Stimulated activated CD8-positive, alpha-beta memory T cell treated with anti-CD3 and anti-CD28 coated beads, Interleukin-12 subunit alpha, Interleukin-12 subunit beta, amount 100 ng/mL, for 1 hour (primary cell): ENCODE measurements at regions not wholly inside any gene's neighbourhood (a gene's known extent, or its start where the extent isn't known, plus 50 kb on each side); places are given as distances from the start of the nearest gene placed in this dataset.
"Not testable (repeated sequence)": the region's sequence is repeated elsewhere in the genome, so short reads cannot be mapped to it uniquely, and the experiment has no call there.

Experiments
- DNase-seq: peaks from one replicate; pipeline ENCODE4 v3.0.0-alpha.2; 2020; ENCODE audit warnings: low read depth

DNA sequence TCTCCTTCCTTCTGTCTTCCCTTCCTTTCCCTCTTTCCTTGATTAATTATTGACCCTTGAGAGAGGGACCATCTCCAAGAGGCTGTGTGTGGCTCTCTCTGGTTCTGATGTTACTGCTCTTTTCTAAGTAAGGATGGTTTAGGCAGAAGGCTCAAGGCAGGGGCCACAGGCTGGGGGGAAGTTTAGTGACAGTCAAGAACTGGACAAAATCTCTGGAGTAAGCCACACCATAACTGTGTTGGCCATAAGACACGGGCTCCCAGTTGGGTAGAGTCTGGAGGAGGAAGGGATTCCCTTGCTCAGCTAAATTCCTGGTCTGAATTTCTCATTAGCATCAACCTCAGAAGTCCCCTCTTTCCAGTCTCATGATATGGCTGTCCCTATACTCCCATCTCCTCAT is 74.7 kb downstream of the BUD13 start:
- DNase-seq = no peak

DNA sequence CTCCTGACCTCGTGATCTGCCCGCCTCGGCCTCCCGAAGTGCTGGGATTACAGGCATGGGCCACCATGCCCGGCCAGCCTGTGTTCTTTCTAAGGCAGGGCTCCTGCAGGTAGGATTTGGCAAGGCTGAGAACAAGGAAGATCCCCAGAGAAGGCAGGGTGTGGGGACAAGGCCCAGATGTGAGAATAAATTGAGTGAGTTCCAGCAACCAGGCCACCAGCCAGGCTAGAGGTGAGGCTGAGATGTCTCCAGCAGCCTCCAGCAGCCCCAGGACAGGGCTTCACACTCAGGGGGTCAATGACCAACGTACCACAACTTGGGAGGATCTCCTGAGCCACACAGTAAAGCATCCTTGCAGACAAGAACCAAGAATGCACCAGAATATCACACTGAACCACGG is 75.1 kb downstream of the BUD13 start:
- no peak for DNase-seq

DNA sequence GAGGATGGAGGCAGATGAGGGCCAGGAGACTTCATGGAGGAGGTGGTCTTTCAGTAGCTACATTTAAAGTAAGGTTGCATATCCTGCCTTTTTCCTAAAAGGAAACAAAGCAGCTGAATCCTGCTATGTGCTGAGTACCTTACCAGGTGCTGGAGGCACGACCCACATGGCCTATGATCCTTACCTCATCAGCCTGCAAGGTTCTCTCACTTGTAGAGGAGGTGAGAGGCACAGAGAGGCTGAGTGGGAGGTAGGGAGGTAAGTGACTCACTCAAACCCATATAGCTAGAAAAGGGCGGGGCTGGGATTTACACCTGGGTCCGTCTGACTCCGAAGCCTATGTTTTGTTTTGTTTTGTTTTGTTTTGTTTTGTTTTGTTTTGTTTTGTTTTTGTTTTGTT is 75.8 kb downstream of the BUD13 start:
- no peak for DNase-seq

DNA sequence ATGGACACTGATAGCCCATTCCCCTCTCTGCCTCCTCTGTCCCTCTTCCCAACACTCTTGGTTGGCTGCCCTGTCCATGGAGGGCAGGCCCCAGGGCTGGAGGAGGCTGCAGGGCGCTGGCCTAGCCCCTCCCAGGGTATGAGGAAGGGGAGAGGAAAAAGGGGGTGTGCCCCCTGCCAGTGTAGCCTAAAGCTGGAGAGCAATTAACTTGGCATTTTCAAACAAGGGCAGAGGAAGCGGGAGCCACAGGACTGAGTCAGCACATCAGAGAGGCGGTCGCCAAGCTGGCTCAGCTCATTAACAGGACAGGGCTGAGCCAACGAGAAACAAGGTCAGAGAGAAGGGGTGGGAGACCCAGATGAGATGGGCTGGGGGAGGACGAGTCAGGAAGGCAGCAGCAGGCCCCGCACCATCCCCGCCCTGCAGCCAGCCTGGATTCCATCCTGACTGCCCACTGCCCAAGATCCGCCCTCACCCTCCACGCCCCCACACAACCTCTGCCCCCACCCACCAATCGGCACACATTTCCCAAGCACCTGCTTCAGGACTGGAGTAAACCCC is 76.3 kb downstream of the BUD13 start:
- no peak for DNase-seq

DNA sequence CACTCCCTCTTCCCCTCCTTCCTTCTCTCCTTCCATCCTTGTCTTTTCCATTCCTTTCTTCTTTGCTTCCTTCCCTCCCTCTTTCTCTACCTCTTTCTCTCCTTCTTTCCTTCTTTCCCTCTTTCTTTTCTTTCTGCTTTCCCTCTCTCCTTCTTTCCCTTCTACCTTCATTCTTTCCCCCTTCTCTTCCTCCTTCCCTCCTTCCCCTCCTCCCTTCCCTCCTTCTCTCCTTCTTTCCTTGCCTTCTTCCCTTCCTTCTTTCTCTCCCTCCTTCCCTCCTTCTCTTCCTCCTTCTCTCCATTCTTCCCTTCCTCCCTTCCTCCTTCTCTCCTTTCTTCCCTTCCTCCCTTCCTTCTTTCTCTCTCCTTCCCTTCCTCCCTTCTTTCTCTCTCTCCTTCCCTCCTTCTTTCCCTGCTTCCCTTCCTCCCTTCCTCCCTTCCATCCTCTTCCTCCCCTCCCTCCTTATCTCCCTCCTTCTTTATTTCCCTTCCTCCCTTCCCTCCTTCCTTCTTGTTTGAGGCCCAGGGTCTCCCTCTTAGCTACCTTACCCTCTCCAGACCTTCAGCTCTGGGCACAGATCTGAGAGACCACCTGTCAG is 77.0 kb downstream of the BUD13 start:
- DNase-seq = no peak

DNA sequence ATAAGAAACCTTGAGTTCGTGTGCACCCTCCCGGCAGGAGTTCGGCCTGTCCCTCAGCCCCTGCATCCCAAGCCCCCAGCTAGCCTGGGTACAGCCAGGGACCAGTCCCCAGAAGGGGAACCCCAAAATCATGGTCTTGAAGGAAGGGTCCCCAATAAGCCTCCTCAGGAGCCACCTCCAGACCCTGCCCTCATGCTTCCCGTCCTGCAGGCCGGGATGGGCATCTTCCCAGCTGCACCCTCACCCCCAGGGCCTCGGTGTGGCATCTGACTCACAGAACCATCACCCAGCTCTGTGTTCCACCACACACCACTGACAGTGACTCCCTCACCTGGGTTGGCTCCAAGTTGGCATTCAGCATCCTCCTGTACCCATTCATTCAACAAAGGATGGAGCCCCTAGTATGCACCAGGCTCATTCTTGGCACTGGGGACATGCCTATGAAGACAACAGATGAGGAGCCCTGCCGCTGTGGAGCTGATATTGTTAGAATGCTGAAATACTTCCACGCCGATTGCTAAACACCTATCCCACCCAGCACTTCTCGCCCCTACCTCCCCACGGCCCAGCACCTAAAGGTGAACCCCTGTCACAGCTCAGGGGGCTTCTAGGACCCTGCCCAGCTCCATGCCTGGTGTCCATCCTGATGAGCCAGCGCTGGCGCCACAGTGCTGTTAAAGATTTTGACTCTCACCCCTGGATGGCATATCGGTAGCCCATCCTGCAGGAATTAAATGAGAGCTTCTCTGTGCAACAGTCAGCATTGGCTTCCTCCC is 77.8 kb downstream of the BUD13 start:
- DNase-seq = no peak

DNA sequence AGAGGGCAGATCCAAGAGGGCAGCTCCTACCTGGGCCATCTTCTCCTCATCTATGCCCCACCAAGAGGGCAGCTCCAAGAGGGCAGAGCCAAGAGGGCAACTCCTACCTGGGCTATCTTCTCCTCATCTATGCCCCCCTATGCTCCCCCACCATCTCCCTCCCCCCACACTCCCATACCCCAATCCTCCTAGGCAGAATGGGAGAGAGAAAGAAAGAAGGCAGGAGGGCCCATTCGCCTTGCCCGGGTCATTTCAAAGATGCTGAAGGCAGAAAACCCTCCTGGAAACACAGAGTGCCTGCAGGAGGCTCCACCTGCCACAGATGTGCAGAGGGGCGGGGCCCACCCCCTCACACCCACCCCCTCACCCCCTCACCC is 78.5 kb downstream of the BUD13 start:
- DNase-seq = no peak

DNA sequence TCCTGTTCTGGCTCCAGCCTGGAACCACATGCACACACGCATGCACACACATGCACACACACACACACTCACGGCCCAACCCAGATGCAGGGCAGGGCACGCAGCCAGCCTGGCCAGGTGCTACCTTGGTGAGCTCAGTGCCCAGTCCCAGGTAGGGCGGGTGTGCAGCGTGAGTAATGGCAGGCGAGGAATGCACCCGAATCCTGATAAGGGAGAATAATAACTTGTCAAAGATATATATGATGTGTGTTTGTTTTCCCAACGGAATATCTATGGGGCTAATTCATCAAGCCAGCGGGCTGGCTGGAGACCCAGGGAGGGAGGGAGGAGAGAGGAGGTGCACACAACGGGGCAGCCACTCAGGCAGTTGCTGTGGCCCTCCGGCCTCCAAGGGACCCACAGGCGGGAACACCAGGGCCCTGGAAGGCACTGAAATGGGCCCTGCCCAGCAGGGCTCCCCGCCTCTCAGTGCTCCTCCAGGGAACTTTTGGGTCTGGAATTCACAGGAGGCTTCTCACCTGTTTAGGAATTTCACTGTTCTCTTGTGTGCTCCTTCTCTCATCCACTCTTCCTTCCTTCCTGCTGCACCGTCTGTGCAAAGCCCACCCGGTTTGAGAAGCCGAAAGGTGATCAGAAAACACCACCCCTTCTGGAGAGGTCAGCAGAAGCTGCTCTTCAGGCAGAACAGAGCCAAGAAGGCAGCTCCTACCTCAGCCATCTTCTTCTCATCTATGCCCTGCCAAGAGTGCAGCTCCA is 79.0 kb downstream of the BUD13 start:
- no peak for DNase-seq

DNA sequence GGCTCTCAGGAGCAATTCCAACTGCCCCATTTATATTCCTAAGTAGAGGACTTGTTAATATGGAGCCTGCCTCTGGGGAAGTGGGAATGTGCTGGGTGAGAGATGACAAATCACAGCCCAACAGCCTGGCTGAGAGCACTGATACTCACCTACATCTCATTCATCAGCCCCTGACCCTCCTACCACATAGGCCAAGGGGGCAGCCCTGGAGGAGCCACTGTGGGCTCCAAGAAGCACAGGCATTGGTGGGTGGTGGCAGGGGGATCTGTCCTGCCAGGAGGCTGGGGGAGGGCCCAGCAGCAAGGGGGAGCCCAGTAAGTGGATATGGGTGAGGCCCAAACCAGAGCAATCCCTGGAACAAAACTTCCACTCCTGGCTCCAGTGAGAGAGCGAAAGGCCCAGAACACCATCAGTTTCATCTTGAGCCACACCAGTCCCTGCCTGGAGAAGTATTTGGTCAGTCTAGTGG is 79.7 kb downstream of the BUD13 start:
- DNase-seq = no peak

DNA sequence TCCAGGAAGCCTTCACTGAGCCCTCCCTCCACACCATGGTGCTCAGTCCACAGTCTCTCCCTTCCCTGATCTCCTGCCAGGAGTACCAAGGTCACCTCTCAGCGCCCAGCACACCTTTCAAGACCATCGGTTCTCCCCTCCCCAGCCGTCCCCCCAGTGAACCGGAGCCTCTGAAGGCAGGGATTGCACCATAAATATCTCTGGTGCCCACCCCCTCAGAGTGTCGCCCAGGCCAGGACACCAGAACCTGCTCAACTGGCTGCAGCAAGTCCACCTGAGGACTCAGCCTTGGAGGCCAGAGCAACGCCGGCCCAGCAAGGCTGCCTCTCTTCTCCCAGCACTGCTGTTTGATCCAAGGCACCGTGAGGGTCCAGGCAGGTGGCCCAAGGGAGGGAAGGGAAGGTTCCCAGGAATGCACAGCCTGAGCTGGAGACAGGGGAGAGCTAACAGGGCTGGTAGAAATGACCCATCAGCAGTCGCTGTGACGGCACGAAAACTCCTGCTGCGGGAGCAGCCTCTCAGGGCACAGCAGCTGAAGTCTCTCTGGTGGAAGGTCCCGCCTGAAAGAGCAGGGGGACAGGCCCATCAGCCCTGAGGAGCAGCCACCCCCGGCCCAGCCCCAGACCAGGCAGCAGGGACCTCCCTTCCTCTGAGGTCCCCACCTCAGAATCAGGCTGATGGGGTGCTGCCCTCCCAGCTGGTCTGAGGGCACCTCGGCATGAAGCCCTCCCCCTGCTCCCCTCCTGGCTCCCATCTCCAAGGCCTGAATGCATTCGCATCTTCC is 80.3 kb downstream of the BUD13 start:
- DNase-seq = no peak

DNA sequence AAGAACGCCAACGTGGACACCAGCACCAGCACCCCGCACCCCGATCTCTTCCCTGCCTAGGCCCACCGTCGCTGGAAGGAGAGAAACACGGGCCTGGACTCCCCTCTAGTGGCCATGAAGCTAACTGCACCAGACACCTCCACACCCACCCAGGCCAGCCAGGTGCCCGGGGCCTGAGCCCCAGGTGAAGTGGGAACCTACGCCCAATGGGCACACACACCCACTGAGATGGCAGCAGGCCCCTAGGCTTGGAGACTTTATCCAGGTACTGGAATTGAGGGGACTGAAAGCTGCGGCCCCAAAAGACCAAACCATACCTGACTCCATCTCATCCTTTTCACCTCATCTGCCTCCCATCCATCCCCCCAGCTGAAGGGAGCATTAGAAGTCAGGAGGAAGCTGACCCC is 81.0 kb downstream of the BUD13 start:
- DNase-seq = peak; percentile 32

DNA sequence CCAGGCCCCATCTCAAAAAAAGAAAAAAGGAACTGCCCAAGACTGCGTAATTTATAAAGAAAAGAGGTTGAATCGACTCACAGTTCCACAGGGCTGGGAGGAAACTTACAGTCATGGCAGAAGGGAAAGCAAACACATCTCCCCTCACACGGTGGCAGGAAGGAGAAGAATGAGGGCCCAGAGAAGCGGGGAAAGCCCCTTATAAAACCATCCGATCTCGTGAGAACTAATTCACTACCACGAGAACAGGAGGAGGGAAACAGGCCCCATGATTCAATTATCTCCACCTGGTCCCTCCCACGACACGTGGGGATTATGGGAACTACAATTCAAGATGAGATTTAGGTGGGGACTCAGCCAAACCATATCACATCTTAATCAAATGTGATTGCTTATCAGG is 82.2 kb downstream of the BUD13 start:
- no peak for DNase-seq

DNA sequence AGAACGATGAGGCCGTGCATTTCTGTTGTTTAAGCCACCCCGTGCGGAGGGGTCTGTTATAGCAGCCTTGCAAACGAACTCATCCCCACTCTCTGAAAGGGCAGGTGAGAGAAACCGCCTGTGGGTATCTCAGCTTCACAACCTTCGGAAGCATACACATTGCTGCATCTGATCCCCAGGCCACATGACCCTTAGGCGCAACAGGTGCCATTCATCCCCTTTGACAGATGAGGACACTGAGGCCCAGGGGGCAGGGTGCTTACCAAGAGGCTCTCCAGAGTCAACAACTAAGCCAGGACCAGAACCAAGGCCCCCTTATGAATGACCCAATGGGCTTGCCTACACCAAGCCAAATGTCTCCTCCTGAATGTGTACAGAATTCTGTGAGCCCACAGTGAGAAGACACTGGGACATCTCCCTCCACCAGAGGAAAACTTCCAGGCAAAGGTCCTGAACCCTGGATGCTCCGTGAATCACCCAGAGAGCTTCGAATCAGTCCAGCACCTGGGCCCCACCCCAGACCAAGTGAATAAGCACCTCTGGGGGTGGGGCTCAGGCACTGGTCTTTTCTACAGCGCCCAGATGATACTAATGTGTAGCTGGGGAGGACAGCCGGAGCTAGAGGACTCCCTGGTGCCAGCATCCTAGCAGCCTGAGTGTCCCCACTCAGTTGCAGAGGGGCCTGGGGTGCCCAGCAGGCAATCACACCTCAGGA is 83.2 kb downstream of the BUD13 start:
- no peak for DNase-seq

DNA sequence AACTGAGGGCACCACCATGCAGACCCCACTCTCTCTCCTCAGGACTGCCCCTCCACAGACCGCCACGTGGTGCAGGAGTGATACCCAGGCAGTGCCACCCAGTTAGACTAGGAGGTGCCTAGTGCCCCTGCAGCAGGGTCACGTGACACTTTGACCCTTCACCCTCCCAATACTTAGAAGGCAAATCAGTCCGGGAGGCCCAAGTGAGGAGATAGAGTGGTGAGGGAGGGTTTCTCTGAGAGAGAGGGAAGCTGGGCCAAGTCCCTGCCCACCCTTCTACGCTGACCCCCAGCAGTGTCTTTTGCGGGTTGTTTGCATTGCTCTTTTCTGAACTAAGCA is 84.6 kb downstream of the BUD13 start:
- no peak for DNase-seq

DNA sequence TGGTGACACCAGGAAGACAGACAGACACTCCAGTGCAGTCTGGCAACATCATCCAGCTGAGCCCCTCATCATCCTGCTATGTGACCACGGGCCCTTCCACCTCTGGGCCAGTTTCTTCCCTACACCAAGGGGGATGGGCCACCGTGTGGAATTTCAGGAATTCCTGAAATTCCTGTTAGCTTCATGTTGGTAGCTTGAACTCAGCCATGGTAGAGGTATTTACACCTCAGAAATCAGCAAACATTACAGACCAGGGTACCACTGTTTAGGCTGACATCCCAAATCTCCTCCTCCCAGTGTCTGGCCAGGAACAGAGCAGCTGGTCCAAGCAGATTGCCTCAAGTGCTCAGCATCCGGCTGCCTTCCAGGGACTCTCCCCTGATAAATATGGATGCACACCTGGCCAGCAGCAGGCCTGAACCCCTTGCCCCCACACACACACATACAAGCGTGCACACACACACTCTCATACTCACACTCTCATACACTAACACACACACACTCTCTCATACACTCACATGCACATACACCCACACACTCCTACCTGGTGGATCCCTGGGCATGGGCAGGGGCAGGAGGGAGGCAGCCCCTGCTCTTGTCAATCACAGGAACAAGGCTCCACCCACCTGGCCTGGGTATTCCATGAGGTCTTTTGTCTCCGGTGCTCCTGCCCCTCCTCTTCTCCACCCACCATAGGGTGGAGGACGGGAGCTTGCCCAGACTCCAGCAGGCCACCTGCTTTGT is 85.2 kb downstream of the BUD13 start:
- no peak for DNase-seq

DNA sequence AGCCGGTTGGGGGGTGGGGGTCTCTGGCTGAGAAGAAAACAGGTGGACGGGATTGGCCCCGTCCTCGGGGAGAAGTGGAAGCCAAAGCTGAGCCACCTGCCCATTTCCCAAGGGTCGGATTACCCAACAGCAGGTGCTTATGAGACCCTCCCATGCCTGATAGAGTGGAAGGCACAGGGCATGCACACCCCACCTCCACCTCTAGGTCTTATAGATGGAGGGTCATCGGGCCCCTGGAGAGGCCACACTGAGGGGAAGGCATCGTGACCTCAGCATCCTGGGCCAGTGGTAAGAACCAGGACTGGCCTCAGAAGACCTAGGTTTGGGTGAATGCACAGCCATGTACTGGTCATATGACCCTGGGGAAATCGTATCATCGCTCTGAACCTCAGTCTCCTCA is 85.9 kb downstream of the BUD13 start:
- no peak for DNase-seq

DNA sequence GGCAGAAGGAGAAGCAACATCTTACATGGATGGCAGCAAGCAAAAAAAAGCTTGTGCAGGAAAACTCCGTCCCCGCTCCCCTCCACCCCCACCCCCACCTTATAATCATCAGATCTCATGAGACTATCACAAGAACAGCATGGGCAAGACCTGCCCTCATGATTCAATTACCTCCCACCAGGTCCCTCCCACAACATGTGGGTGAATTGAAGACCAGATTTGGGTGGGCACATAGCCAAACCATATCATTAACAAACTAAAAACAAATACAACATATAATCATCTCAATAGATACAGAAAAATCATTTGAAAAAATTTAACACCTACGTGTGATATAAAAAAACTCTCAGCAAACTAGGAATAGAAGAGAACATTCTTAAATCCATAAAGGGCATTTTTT is 88.8 kb downstream of the BUD13 start:
- DNase-seq = no peak

DNA sequence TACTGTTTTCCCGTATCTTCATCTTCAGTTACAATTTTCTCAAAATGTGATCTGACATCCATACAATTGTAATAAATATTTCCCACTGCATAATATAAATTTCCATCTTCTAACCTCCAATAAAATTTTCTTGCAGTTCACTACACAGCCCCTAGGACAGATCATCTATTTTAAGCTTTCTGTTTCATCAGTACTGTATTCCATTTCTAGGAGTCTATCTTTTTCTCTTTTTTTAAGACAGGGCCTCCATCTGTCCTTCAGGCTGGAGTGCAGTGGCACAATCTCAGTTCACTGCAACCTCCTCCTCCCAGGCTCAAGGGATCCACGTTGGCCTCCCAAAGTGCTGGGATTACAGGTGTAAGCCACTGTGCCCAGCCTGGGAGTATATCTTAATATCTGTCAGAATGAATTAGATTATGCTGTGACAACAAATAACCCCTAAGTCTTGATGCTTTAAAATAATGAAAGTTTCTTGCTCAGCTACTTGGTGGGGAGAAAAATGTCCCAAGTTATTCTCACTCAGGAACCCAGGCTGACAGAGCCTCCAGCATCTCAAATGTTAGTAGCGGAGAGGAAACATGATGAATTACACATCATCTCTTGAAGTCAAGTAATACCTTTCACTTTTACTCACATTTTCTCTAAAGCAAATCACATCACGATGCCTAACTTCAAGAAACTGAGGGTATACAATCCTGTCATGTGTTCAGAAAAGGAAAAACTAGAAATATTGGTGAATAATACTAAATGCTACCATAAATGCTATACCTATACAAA is 92.2 kb downstream of the BUD13 start:
- no peak for DNase-seq

DNA sequence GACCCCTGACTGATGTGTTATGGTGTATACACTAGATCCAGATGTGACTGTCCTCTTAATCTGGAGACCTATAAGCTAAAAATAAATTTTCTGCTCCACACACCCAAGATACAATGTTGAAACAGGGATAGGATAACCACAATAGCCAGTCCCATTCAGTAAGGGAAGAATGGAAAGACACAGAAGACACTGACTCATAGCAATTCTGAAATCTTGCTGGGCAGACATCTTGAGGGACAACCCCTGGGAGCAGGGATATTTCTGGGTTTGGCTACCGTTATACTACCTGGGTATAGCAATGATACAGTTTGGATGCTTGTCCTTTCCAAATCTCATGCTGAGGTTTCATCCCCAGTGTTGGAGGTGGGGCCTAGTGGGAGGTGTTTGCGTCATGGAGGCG is 93.9 kb downstream of the BUD13 start:
- no peak for DNase-seq

DNA sequence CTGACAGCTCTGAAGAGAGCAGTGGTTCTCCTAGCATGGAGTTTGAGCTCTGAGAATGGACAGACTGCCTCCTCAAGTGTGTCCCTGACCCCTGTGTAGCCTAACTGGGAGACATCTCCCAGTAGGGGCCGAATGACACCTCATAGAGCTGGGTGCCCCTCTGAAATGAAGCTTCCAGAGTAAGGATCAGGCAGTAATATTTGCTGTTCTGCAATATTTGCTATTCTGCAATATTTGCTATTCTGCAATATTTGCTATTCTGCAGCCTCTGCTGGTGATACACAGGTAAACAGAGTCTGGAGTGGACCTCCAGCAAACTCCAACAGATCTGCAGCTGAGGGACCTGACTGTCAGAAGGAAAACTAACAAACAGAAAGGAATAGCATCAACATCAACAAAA is 105.5 kb downstream of the BUD13 start:
- not testable (repeated sequence) for DNase-seq
